ENCODE measurements at regions not wholly inside any gene's neighbourhood (a gene's known extent, or its start where the extent isn't known, plus 50 kb on each side); places are given as distances from the start of the nearest gene placed in this dataset.

DNA sequence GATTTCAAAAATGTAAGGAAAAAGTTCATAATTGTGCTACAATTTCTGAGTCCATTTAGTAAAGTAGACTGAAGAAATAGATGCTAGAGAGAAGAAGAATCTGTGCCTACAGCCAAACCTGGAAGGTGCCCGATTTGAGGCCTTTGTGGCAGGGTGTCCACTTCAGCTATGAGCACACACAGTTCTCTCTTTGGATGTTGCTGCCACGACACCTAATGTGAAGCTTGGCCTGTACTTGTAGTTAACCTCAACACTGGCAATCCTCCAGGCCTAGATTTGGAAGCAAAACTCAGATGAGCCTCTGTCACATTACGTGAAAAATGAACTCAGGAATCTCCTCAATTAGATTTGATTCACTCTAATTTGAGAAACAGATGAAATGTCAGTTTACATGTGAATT, 90.1 kb upstream of the LRP1B start:
- no peak for DNase-seq

DNA sequence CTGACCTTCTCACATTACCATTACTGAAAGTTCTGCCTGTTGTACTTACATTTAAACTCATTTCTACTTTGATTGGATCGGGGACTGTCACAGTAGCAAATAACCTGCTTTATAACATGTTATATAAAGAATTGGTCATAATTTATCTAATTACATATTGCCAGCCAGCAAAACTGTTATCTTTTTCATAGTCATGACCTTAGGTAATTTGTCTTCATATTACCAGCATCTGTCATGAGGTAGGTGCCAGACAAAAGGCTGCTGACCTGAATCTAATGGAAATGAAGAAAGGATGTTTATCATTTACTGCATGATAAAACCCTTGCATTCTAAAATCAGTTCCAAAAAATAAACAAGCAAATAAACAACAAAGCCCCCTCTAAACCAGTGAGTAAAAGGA, 89.4 kb upstream of the LRP1B start:
- DNase-seq: no peak

DNA sequence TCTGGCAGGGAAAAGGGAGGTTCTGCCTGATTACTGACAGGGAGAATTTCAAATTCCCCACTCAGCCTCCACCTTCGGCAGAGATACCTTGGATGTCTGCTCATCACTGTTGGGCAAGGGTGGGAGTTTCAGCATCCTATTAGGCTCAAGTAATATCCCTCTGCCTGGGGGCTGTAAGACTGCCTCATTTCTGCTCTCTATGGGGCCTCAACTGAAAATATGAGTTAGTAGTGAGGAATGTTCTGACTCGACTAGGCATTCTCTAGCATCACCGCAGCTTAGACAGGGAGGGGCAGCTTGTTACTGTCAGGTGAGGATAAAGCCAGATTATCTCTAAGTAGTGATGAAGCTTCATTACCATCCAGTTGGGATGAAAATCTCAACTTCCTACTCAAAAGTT, 87.7 kb upstream of the LRP1B start:
- DNase-seq: no peak

DNA sequence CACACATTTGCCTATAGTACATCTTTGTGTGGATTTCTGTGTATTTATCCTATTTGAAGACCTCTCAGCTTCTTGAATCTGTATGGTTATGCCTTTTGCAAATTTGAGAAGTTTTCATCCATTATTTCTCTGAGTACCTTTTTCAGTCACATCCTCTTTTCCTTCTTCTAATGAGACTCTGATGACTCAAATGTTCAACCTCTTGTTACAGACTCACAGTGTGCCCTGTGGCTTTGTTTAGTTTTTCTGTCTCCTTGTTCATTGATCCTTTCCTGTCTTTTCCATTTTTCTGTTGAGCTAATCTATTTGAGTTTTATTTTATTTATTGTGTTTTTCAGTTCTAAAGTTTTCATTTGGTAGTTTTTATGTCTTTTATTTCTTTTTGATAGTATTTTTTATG, 87.0 kb upstream of the LRP1B start:
- DNase-seq: no peak

DNA sequence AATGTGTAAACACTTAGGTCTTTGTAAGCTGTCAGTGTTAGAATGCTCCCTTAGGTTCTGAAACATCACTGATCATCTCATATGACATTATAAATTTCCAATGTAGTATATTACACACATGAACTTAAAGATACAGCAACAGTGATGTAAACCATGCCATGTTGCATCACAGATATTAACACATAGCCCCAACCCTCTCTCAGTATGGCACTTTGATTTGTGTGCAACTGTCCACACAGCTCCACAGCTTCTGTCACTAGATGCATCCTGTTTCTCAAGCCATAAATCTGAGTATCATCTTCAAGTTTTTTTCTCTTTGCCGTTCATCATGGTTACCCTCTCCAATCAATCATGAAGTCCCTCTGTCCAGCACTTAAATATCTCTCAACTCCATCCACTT, 69.2 kb upstream of the LRP1B start:
- no peak for DNase-seq

DNA sequence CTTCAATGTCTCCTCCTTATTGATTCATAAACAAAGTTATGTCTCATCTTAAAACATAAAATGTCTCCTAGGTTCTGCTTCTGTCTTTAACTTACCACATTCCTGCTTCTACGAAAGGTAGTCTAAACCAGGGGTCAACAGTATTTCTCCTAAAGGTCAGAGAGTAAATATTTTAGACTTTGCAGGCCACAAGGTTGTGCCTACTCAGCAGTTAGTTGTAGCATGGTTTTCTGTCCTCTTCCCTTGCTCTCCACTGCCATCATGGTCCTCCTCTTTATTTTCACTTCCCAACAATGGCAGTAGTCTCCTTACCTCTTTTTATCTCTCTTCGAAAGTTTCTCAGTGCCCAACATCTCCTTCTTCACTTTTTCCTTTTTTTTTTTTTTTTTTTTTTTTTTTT, 68.3 kb upstream of the LRP1B start:
- no peak for DNase-seq

DNA sequence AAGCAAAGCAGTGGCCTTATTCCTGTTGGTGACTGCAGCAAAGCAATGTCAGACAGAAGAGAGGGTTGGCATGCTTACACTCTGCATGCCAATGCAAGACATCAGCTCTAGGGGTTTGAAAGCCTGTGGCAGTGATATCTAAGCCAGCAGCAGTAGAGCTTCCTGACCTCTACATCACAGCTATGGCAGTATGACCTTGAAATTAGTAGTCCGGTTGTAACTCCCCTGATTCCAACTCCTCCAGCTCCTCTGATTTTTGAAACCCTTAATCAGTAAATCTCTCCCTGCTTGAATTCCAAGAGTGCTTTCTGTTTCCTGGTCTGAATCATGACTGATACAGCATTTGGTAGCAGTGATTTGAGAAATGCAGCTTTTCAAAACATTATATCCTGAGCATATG, 60.0 kb upstream of the LRP1B start:
- no peak for DNase-seq

DNA sequence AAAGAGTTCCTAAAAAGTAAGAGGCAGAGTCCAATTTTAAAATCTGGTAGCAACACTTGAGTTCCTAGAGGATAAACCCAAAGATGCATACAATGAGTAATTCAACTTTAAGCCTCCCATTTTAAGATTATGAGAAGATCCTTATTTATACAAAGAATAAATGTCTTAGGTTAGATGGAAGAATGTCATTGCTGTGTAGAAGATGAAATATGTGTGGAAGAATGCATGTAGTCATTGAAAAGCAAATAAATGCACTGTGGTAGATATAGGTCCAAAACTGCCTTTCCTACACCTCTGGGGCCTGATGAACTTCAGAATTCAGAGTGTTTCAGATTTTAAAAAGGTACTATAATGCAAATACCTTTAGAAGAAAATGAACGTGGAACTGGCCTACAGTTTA, 58.7 kb upstream of the LRP1B start:
- no peak for DNase-seq

DNA sequence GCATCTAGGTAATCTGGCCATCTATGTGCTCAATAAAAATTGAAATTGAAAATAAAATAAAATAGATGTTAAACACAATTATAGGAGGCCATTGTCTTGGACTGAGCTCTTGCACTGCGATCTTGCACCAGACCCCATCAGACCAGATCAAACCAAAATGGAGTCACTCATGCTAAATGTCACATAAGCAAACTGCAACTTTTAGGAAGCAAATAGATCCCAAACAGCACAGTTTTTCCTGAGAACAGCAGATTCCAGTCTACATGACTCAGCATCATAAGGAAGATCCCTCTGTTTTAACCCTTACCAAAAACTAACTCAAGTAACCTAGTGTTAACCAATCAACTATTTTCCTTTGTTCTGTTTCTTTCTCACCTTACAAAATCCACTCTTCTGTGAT, 57.7 kb upstream of the LRP1B start:
- no peak for DNase-seq

DNA sequence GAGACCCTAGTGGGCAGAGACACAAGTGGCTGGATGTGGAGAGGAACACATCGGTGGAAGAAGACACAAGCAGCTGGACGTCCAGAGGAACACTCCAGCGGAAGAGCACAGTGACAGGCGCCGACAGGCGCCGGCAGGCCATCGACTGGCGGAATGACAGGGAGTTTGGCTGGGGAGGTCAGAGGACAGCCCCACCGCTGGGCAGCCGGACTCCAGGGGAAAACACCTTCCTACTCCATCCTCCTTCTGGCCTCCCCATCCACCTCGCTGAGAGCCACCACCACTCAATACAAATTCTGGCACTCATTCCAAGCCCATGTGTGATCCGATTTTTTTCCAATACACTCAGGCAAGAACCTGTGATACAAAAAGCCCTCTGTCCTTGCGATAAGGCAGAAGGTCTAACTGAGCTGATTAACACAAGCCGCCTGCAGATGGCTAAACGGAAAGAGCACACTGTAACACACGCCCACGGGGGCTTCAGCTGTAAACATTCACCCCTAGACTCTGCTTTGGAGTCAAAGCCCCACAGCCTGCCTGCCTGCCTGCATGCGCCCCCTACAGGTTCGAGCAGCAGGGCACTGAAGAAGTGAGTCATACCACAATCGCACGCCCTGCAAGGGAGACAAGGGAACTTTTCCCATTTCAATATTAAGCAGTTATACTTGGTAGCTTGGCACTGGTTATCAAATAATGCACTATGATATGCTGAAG, 50.2 kb upstream of the LRP1B start:
- no peak for DNase-seq
